HG03139 (cell line): ENCODE measurements at regions not wholly inside any gene's neighbourhood (a gene's known extent, or its start where the extent isn't known, plus 50 kb on each side); places are given as distances from the start of the nearest gene placed in this dataset.

Experiments used
- ATAC-seq: cut with Tn5 transposase; IDR thresholded peaks from one replicate; pipeline ENCODE4 v1.9.1; 2021; ENCODE audit not compliant: unreplicated experiment

DNA sequence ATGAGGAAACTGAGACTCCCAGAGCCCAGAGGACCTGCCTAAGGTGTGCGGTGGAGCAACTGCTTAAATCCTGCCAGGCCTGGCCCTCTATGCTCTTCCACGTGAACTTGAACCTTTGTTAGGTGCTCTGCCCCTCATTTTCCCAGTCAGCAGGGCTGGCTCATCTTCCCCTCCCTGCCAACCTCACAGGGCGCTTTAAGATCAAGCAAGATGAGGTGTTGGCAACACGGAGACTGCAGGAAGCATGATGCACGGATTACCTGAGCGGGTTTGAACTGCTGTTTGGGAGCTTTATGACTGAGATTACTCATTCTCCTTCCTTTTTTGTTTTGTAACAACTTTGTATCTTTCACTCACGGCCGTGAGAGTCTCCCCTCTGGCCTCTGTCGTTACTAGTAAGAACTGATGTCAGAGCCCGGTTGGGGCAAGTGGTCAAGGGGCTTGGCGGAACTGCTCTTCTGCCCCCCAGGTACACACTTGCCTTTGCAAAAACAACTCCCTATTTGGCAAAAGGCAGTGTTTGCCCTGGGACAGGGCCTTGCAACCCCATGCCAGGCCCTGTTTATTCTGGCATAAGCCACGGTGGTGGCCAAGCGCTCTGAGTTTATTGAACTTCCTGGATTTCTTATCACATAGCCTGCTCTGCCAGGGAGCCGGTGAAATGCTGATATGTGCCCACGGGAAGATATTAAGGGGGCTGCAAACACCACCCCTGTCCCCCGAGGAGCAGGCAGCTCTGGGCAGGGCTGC is 127.8 kb downstream of the INHBB start:
- ATAC-seq, result no peak

DNA sequence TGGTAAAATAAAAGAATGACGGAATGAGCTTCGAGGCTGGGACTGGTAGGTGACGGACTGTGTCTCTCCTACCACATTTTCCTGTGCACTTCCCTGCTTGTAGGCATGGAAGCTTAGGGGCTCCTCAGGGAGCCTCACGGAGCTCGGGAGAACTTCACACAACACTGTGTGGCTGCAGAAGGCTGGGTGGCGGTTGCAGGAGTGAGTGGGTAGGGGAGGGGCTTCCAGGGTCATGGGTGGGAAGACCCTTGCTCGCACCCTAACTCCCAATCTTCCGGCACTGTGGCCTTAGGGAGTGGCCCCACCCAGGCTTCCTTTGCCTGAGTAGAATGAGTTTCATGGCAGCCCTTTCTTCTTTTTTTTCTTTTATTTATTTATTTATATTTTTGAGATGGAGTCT is 128.6 kb downstream of the INHBB start:
- no peak for ATAC-seq

DNA sequence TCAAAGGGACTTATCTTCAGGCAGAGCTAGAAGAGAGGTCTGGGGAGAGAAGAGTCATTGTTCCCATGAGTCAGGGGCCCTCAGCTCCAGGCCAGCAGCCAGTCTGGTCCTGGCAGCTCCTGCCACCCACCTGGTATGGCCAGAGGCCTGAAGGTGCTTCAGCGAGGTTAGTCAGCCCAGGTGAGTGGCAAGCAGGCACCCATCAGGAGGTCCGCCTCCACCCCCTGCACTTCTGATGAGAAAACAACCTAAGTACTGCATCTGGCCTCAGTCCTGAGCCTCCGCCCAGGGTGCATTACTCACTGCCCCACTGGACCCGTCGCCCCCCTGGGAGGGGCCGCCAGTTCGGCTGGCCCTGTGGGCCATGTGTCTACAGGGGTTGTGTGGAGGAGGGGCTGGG is 130.2 kb downstream of the INHBB start:
- no peak for ATAC-seq

DNA sequence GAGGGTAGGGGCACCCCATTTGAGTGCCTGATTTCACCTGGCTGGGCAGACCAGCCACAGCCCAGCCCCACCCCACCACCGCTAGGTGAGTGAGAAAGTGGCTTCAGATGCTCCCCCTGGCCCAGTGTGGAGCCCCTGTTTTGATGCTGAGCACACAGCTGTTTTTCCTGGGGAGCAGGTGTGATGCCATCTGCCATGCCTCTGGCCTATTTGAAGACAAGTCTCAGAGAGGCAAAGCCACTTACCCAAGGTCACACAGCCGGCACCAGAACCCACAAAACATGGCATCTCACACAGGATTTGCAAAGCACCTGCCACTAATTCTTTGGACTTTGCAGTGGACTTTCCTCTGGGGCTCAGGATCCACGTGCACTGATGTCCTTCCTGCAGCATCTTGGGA is 131.3 kb downstream of the INHBB start:
- ATAC-seq, result no peak

DNA sequence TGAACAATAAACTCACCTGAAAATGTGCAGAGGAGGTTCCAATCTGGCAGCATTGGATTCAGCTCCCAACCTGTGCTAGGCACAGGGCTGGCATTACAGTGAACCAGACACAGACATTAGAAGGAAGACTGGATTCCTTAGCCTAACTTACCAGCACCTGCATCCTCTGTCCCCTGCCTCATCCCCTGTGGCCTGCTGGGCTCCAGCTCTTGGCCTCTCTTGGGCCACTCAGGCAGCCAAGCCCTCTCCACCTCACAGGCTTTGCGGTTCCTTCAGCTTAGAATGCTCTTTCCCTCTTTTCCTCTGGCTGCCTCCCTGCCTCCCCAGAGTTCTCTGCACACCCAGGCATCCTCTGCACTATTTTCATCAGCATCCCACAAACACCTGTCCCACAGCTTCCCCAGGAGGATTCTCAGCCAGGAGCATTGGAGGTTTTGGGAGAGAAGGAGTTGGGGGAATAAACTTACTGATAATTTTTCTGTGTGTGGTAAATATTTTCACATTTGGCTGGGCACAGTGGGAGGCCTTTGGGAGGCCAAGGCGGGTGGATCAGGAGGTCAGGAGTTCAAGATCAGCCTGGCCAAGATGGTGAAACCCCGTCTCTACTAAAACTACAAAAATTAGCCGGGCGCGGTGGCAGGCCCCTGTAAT is 132.0 kb downstream of the INHBB start:
- no peak for ATAC-seq

DNA sequence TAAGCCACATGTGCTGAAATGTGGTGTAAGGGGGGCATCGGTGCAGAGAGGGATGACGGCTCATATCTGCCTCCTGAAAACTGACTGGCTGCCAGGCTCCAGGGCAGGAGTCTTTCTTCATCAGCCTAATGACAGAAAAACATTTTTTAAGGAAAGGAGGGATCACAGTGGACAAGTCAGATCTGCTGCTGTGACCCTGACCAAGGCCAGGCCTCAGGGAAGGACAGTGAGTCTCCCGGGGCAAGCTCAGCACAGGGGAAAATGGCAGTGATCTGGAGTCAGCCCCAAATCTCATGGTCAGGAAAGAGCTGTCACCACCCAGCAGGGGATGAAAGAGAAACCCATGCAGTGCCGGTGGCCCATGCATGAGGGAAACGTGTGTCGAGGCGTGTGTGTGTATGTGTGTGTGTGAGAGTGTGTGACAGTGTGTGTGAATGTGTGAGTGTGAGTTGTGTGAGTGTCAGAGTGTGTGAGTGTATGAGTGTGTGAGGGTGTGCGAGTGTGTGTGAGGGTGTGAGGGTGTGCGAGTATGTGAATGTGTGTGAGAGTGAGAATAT is 134.5 kb downstream of the INHBB start:
- ATAC-seq, result no peak

DNA sequence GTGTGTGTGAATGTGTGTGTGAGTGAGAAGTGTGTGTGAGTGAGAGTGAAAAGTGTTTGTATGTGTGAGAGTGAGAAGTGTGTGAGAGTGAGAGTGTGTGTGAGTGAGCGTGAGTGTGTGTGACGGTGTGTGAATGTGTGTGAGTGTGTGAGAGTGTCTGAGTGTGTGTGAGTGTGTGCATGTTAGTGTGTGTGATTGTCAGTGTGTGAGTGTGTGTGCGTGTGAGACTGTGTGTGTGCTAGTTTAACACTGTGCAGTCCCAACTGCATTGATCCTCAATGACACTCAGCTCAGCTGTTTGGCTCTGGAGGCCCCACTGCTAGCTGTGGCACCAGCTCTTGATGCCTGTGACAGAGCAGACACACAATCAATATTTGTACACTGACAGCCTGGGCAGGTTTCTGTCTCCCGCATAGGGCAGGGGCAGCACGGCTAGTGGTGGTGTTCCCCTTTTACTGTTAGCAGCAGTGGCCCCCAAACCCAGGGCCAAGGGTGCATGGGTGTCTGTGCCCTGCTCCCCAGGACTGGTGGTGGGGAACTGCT is 135.0 kb downstream of the INHBB start:
- ATAC-seq, result no peak

DNA sequence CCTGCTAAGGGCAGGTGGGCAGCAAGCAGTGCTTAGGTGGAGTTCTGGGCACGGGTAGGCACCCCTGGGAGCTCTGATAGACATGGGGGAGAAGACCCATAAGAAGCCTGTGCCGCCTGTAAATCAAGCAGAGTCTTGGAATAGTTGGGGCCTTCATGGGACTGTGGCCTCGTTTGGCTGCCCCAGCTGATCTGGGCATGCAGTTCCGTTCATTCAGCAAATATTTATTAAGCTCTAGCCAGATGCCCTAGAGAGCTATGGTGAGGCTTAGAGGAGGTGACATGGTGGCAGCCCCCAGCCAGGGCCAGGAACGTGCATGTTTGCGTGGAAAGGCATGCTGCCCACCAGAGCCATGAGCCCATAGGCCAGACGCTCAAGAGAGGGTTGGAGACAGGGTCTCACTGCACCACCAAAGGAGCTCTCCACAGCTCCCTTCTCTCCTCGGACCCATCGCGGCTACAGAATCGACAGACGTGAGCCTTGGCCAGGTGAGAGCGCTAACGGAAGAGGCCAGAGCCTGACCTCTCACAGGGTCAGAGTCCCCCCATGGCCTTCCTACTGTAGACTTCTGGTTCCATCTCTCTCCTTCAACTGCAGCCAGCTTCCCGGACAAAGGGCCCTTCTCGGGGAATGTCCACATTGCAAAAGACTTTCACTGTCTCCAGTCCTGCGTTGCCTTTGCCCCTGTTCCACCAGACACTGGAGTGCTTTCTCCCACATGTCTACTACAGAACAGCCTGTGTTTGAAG is 135.7 kb downstream of the INHBB start:
- no peak for ATAC-seq

DNA sequence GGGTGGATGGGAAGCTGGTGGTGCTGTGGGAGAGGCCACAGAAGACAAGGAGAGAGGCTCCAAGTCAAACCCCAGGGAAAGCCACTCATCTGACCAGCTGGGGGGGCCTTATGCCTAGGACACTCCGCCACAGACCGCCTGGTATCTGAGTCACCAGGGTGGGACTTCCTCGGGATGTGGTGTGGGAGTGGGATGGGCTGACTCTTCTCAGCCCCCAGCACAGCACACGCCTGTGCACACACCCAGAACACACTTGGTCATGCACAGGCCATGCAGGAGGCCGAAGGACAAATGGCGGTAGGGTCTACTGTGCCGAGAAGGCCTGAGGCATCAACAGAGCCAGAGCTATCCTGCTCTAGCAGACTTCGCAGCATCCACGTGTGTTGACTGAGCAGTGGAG is 136.4 kb downstream of the INHBB start:
- no peak for ATAC-seq

DNA sequence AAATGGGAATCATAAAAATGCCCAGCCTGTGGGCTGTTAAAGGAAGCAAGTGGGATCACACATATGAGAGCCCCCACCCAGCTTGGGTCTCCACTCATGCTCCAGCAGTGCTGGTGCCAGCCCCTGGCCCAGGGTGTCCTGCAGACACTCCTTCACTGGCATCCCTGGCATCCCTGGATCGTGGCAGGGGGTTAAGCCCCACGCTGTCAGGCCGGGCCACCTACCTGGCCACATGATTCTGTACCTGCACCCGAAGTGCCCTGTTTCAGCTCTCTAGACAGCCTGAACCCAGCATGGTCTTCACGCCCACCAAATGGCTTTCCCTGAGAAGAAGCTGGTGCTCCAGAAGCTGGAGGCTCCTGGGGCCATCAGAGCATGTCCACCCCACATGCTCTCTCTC is 137.4 kb downstream of the INHBB start:
- ATAC-seq, result no peak

DNA sequence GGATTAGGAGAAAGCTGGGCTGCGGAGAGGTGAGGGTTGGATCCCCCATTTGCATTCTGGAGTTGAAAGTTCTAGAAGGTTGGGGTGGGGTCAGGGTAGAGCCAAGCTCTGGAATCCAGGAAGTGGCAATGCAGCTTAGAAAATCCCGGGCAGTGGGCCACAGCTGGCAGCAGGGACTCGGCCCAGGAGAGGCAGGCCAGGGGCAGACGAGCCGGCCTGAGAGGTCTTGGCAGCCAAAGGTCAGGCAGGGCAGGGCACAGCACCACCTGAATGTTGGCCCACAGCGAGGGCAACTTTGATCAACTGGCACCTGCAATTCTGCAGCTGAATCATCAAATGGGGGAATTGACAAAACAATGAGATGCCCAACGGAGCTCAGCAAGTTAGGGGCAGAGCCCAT is 139.2 kb downstream of the INHBB start:
- ATAC-seq, result no peak

DNA sequence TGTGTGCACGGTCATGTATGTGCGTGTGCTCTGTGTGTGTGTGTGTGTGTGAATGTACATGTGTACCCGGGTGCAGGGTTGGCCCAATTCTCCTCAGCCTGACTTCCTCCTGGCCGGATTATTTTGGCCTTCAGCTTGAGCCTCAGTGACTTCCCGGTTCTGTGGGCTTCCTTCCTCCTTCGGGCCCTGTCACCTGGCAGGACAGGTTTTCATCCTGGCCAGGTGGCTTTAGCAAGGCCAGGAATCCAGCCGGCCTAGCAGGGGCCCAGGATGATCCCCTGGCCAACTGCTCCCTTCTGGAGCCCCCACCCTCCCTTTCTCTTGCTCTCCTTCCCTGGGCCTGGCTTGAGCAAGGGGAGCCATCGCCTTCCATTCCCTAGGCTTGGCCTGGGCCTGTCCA is 140.5 kb downstream of the INHBB start:
- no peak for ATAC-seq

DNA sequence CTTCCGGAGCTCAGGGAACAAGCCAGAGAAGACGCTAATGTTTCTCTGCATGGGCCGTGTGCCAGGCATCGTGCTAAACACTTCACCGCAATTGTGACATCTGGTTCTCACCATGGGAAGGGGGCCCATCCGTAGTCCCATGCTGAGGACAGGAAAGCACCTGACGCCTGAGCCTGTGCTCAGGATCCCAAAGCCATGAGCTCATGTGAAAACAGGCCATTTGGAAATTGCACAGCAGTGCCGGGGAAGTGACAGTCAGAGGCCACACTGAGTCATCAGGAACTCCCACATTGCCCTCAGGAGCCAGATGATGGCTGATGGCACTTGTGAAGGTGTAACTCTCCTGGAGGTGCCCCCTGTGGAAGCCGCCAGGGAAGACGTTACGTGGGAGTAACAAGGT is 141.0 kb downstream of the INHBB start:
- ATAC-seq, result no peak

DNA sequence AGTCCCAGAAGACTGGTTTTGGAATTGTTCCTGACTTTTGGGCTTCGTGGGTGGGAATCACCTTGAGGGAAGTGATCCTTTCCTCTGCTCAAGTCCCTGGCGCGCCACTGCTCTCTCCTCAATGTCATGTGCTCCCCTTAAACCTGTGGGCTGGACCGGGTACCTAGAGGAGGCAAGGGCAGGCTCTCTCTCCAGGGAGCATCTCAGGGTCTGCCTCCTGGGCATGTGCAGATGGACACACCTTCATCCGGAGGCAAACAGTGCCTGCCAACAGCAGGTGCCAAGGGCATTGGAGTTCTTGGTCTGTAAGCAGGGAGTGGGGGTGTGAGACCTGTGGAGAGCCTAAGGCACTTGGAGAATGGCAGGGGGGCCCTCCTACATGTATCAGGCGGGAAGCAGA is 142.6 kb downstream of the INHBB start:
- no peak for ATAC-seq

DNA sequence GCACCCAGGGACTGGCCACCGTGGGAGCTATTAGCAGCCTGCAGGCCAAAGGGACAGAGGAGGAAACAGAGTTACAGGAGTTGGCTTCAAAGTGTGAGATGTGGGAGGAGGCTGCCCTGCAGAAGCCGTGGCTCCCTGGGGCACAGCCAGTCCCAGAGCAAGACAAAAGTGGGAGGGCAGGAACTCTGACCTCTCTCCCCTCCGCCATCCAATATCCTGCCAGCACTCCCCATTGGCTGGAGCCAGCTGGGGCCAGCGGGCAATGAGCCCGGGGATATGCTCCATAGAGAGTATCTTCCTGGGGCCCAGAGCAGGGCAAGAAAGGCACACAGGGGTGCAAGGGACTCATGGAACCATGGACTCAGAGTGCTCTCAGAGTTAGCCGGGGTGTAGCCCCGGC is 143.1 kb downstream of the INHBB start:
- no peak for ATAC-seq

DNA sequence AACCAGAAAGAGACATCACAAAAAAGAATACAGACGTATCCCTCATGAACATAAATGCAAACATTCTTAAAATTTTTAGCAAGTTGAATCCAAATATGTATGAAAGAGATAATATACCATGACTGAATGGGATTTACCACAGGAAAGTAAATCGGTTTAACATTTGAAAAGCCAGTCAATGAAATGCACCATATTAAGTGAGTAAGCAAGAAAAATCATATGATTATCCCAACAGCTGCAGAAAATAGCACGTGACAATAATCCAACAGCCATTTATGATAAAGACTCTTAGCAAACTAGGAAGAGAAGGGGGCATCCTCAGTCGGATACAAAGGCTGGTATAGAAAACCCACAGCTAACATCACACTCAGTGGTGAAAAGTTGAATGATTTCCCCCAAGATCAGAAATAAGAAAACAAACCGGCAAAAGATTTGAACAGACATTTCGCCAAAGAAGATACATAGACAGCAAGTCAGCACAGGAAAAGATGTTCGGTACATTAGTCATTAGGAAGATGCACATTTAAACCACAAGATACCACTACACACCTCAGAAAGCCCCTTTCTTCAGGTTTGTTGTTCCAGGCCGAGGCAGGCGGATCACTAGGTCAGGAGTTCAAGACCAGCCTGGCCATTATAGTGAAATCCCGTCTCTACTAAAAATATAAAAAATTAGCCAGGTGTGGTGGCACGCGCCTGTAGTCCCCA is 144.3 kb downstream of the INHBB start:
- ATAC-seq, result no peak

DNA sequence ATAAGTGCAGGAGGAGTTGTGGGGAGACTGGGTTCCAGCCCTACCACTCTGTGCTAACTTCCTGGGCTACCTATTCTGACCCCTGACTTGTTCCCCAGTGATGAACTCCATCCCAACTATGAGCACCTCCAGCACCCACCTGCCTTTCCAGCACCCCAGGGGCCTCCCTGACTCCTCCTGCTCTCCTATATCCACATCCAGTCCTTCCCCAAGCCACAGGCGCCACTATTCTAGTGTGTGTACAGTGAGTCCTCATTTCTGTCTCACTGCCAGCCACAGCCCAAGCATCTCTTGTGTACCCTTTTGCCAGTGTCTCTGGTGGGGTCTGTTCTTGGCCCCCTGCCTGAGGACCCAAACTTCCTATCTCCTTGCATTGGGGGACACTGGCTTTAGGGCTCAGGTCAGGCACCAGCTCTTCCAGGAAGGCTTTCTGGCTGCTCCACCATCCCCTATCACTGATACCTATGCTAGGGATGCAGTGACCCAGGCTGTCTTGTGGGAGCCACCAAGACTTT is 145.2 kb downstream of the INHBB start:
- no peak for ATAC-seq

DNA sequence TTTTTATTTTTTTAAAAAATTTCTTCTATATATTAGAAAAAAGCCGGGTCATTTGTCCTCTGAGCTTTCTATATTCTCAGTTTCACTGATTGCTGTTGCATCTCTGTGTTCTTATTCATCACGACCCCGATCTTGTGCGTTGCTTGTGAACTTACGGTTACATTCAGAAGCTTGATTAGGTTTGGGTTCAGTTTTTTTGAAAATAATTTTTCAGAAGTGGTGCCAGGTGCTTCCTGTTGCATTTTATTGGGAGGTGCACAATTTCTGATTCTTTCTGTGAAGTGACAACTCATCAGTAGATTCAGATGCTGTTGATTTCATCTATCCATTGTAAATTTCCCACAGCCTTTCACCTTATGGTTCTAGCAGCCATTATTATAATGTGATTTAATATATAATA is 147.3 kb downstream of the INHBB start:
- no peak for ATAC-seq

DNA sequence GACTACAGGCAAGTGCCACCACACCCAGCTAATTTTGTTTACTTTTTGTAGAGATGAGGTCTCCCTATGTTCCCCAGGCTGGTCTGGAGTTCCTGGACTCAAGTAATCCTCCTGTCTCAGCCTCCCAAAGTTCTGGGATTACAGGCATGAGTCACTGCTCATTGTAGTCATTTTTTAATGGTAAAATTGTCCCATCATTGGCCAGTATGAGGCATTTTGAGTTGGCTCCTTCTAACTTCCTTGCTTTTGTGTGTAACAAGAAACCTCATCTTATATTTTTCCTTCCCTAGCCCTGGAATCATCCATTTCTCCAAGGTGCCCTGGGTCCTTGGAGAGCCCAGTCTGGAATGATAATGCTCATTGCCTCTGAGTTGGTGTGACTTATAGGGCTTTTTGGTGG is 148.5 kb downstream of the INHBB start:
- no peak for ATAC-seq

DNA sequence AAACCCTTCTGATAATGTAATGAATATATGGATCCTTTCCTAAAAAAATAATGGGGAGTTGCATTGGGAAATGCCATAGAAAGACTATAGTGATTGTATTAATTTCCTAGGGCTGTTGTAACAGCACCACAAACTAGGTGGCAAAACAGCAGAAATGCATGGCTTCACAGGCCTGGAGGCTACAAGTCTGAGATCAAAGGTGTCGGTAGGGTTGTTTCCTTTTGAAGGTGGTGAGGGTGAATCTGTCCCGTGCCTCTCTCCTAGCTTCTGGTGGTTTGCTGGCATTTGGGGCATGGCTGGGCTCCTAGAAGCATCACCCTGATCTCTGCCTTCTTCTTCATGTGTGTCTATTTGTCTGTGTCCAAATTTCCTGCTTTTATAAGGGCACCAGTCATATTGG is 149.7 kb downstream of the INHBB start:
- ATAC-seq, result no peak

DNA sequence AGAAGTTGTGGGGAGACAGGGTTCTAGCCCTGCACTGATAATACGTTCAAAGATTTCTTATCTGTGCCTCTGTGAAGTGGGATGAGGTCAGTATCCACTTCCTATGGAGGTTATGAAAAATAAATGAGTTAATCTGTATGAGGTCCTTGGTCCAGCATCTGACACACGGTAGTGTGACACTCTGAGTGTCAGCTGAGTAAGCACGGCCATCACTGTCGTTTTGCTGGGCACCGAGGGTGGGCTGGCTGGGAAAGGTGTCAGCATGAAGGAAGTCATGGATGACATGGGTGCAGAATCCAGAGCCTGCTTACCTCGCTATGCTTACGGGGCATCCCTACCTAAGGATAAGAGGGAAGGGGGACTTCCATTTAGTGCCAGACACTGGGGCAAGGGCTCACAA is 150.3 kb downstream of the INHBB start:
- ATAC-seq, result no peak
